Left hindlimb (tissue), 1 donor: ENCODE measurements at regions not wholly inside any gene's neighbourhood (a gene's known extent, or its start where the extent isn't known, plus 50 kb on each side); places are given as distances from the start of the nearest gene placed in this dataset.
"Not testable (repeated sequence)": the region's sequence is repeated elsewhere in the genome, so short reads cannot be mapped to it uniquely, and the experiment has no call there.

ENCODE experiments used
- DNase-seq: peaks from one replicate; pipeline ENCODE4 v3.0.0-alpha.2; 2018

DNA sequence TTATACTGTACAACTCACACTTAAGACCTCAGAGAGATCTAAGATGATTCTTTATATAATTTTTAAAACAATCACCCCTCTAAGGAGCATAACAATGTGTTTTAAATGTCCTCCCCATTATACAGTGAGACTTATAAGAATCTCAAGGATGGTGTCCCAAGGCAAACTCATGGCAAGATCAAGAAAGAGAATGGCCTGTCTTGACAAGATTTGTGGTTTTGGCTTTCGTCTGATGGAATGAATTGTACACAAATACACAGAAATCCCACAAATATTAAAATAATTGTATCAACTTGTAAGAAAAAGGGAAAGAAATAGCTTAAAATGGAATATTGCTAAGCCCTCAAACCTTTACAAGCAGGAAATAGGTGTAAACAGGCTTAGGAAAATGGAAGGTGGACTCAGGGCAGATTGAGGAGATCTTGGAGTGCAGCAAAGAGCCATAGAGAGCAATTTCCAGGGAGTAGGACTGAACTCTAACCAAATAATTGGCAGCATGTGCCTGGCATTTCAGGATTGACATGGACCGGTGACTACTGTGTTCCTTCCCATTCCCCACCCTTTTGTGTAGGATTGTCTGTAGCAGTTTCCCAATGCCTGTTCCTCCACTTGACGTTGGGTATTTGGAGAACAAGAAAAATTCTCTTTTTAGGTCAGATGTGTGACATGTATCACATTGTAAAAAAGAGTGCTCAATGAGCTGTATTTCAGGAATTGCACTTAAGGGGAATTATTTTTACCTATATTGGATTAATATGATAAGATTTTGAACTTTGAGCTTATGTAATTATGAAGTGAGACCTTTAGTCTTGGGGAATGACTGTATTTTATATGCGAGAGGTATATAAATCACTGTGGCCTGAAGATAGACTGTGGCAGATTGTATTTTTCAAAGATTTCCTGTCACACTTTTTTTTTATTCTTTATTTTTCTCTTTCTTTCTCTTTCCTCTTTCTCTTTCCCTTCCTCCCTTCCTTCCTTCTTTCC is 317.8 kb upstream of the SLITRK3 start:
- no peak for DNase-seq

DNA sequence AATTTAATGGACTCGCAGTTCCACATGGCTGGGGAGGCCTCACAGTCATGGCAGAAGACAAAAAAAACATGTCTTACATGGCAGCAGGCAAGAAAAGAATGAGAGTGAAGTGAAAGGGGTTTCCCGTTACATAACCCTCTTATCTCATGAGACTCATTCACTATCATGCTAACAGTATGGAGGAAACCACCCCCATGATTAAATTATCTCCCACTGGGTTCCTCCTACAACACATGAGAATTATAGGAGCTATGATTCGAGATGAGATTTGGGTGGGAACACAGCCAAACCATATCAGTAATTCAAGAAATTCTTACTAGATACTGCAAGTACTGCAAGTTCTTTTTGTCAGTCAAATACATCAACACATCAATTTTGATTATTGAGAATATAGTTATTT is 311.4 kb upstream of the SLITRK3 start:
- no peak for DNase-seq

DNA sequence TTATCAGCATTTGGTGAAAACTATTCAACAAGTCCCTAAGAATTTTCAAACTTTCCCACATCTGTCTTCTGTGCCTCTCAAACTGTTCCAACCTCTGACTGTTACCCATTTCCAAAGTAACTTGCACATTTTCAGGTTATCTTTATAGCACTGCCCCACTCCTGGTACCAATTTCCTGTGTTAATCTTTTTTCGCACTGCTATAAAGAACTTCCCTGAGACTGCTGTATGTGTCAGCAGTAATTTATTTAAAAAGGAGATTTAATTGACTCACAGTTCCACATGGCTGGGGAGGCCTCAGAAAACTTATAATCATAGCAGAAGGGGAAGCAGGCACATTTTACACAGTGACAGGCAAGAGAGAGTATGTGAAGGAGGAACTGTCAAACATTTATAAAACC is 310.9 kb upstream of the SLITRK3 start:
- DNase-seq = no peak

DNA sequence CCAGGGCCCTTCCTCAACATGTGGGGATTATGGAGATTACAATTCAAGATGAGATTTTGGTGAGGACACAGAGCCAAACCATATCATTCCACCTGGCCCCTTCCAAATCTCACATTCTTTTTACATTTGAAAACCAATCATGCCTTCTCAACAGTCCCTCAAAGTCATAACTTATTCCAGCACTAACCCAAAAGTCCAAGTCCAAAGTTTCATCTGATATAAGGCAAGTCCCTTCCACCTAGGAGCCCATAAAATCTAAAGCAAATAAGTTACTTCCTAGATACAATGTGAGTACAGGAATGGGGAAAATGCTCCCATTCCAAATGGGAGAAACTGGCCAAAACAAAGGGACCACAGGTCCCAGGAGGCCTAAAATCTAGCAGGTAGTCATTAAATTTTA is 309.5 kb upstream of the SLITRK3 start:
- DNase-seq = no peak

GRCh38 chr3:165504554-165504953 is 308.4 kb upstream of the SLITRK3 start:
- DNase-seq = no peak

- no peak for DNase-seq
These were observed 307.6 kb upstream of the SLITRK3 start for GRCh38 chr3:165503825-165504224.

GRCh38 chr3:165503346-165503745 is 307.2 kb upstream of the SLITRK3 start:
- no peak for DNase-seq

DNA sequence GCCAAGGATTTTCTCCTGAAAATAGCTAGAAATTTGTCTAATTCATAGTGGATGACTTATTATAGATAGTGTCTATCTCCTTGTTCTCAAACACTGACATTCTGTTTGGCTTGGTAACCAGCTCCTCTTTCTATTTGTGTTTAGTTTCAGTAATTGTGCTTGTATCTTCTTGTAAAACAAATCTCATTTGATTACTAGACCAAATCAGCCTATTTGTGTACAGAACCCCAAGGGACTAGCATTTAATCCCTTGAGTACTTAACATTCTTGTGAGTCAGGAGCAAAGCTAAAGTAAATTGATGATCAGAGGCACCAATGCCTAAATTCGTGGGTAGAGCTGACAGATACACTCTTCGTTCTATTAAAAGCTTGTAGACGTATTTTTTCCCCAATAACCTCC is 306.5 kb upstream of the SLITRK3 start:
- DNase-seq = no peak

DNA sequence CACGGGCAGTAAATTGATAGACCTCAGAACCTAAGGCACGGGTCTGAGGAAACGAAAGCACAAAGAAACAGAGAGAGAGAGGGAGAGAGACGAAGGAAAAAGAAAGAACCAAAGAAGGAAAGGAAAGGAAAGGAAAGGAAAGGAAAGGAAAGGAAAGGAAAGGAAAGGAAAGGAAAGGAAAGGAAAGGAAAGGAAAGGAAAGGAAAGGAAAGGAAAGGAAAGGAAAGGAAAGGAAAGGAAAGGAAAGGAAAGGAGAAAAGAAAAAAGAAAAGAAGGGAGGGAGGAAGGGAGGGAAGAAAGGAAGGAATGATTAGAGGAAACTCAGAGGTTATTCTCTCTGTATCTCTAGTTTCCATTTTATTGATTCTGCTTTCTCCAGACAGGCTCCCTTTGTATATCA is 302.6 kb upstream of the SLITRK3 start:
- not testable (repeated sequence) for DNase-seq

- DNase-seq = no peak
These were observed 295.3 kb upstream of the SLITRK3 start for GRCh38 chr3:165491487-165491886.

DNA sequence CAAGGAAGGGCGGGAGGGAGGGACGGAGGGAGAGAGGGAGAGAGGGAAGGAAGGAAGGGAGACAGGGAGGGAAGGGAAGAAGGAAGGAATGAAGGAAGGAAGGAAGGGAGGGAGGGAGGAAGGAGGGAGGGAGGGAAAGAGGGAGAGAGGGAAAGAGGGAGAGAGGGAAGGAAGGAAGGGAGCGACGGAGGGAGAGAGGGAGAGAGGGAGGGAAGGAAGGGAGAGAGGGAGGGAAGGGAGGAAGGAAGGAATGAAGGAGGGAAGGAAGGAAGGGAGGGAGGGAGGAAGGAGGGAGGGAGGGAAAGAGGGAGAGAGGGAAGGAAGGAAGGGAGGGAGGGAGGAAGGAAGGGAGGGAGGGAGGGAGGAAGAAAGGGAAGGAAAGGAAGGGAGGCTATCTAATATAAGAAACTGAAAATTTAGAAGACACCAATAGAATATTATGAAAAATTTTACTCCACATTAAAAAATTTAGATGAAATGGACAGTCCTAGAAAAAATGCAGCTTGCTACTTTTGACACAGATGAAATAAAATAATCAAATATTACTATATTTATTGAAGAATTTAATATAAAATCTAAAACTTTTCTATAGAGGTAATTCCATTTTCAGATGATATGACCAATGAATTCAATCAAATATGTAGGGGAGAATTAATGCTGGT is 280.3 kb upstream of the SLITRK3 start:
- DNase-seq = no peak

- DNase-seq = no peak
These were observed 270.7 kb upstream of the SLITRK3 start for GRCh38 chr3:165466856-165467255.

GRCh38 chr3:165464736-165465135 is 268.6 kb upstream of the SLITRK3 start:
- no peak for DNase-seq

- DNase-seq = no peak
These were observed 267.3 kb upstream of the SLITRK3 start for GRCh38 chr3:165463531-165463930.

DNA sequence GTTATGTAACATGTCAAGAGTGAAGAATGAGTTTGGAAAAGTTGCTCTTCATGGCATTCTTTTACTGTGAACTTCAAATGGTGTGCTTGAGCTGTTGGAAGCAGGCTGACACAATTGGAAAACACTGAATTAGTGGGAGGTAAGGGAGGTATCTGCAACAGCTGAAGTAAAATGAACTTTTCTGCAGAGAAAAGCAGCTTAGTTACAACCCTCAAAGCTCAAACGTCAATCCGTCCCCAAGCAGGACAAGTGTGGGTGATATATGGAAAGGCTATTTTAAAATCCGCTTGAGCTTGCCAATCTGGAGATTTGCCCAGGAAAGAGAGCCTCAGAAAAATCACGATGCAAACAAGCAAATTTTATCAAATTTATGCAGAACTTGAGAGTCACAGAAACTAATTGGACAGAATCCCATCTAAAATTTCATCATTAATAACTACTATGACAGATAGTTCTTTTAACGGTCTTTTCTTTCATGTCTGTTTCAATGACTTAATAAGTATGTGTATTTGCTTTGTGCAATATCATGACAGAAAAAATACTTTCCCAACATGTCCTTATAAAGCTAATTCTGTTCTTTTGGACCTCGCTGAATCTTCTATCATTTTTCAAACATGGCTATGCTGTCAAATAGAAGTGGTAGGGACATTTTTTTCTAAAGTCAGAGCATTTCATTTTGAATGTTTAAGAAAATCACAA is 266.6 kb upstream of the SLITRK3 start:
- DNase-seq = no peak

GRCh38 chr3:165459924-165460835 is 264.0 kb upstream of the SLITRK3 start:
- DNase-seq = no peak

- no peak for DNase-seq
These were observed 262.9 kb upstream of the SLITRK3 start for GRCh38 chr3:165459111-165459510.

DNA sequence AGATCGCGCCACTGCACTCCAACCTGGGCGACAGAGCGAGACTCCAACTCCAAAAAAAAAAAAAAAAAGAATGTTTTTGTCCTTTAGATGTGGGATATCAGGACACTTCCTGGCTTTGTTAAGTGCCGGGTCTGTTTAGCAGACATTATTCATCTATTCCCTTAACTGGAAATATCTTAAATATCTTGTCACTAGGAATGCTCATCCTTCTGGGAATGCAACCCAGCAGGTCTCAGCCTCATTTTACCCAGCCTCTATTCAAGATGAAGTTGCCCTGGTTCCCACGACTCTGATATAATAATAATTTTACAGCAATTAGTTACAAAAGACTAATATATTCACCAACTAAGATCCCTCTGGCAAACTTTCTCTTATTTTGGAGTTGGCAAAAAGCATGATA is 260.9 kb upstream of the SLITRK3 start:
- DNase-seq = no peak

GRCh38 chr3:165455793-165456192 is 259.6 kb upstream of the SLITRK3 start:
- DNase-seq = no peak

DNA sequence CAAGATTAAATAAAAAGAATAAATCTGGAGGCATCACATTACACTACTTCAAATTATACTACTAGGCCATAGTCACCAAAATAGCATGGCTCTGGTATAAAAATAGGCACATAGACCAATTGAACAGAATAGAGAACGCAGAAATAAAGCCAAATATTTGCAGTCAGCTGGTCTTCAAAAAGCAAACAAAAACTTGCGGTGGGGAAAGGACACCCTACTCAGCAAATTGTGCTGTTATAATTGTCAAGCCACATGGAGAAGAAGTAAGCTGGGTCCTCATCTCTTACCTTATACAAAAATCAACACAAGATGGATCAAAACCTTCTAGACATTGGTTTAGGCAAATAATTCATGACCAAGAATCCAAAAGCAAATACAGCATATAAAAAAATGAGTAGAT is 259.2 kb upstream of the SLITRK3 start:
- no peak for DNase-seq

DNA sequence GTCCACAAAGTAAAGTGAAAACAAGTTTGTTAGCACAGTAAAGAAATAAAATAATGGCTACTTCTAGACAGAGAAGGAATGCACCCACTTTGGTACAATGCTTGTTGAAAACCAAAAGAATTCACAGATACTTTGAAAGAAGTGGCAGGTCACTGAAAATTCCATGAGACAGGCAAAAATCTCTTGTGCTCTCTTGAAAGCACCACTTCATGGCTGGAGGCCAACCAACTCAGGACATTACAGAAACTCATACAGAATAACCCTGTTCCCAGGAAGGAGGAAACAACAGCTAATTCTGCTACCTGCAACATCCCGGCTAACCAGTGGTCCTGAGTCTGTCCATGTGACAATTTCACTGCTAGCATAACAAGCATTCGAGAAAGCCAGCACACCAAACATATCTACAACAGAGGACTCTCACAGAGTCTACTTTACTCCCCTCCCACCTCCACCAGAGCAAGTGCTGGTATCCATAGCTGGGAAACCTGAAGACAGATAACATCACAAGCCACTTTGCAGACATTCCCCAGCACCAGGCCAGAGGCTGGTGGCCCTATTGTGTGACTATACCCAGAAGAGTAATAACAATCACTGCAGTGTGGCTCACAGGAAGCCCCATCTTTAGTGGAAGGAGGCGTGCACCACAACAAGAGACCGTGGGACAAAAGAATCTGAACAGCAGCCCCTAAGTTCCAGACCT is 255.3 kb upstream of the SLITRK3 start:
- no peak for DNase-seq

GRCh38 chr3:165446555-165446954 is 250.4 kb upstream of the SLITRK3 start:
- DNase-seq = no peak
